Breast epithelium (tissue), 3 donors: ENCODE measurements at regions not wholly inside any gene's neighbourhood (a gene's known extent, or its start where the extent isn't known, plus 50 kb on each side); places are given as distances from the start of the nearest gene placed in this dataset.

Source experiments
- CTCF ChIP-seq, 3 donors: fragments of 450-650 bp; IDR thresholded peaks; one replicate each; pipeline ENCODE4 v1.5.1; 2016 to 2017; ENCODE audit warnings: antibody characterized with exemption in 3 of 3, mild to moderate bottlenecking in 3 of 3, moderate library complexity in 3 of 3
- POLR2A ChIP-seq: fragments of 450-650 bp; IDR thresholded peaks from one replicate; pipeline ENCODE4 v1.6.1; 2016; ENCODE audit warnings: antibody characterized with exemption, mild to moderate bottlenecking, moderate library complexity

DNA sequence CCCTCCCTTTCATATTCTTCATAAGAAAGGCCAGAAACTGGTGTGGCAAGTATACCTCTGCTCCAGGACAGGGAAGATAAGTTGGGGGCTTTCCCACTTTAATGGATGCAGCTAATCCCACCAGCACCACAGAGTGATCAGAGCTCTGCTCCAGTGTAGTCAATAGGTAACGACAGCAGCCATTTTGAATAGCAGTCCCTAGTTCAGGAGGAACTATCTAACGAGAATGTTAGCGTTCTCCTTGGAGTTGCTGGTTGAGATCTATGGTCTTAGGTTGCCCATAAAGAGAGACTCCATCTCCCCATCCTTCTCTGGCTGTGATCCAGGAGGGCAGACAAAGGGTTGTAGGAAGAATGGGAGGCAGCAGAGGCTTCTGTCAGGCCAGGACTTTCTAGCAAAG is 64.0 kb upstream of the CCDC90B start:
- TF ChIP-seq CTCF (IDR thresholded peaks at IDR 0.05) (no peak), POLR2A (no peak)
